ENCODE measurements at regions not wholly inside any gene's neighbourhood (a gene's known extent, or its start where the extent isn't known, plus 50 kb on each side); places are given as distances from the start of the nearest gene placed in this dataset.

DNA sequence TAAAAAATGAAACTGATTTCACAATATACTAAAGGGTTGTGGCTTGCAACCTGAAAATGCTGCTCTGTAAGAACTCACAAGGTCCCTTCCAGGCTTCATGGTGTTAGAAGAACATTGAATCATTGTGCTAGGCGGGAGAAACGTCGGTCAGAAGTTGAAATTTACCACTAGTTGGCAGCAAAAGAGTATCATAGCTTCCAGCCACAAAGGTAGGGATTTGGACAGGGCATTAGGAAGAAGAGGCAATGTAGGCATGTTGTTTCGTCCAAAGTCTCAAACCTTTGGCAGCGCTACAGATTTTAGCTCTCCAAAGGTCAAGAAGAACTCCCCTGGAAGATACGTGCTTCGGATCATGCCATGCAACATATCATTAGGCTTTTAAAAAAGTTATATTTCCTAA, 62.5 kb upstream of the ZP4 start (continued):
- TF ChIP-seq, protein P1, sequence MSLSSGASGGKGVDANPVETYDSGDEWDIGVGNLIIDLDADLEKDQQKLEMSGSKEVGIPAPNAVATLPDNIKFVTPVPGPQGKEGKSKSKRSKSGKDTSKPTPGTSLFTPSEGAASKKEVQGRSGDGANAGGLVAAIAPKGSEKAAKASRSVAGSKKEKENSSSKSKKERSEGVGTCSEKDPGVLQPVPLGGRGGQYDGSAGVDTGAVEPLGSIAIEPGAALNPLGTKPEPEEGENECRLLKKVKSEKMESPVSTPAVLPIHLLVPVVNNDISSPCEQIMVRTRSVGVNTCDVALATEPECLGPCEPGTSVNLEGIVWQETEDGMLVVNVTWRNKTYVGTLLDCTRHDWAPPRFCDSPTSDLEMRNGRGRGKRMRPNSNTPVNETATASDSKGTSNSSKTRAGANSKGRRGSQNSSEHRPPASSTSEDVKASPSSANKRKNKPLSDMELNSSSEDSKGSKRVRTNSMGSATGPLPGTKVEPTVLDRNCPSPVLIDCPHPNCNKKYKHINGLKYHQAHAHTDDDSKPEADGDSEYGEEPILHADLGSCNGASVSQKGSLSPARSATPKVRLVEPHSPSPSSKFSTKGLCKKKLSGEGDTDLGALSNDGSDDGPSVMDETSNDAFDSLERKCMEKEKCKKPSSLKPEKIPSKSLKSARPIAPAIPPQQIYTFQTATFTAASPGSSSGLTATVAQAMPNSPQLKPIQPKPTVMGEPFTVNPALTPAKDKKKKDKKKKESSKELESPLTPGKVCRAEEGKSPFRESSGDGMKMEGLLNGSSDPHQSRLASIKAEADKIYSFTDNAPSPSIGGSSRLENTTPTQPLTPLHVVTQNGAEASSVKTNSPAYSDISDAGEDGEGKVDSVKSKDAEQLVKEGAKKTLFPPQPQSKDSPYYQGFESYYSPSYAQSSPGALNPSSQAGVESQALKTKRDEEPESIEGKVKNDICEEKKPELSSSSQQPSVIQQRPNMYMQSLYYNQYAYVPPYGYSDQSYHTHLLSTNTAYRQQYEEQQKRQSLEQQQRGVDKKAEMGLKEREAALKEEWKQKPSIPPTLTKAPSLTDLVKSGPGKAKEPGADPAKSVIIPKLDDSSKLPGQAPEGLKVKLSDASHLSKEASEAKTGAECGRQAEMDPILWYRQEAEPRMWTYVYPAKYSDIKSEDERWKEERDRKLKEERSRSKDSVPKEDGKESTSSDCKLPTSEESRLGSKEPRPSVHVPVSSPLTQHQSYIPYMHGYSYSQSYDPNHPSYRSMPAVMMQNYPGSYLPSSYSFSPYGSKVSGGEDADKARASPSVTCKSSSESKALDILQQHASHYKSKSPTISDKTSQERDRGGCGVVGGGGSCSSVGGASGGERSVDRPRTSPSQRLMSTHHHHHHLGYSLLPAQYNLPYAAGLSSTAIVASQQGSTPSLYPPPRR (CRISPR knock-in tag; IDR thresholded peaks at IDR 0.05; ENCODE audit: borderline replicate concordance), result no peak
- no peak for TF ChIP-seq SRSF1 (optimal IDR thresholded peaks at IDR 0.05; ENCODE audit: low read depth, low read length)
- TF ChIP-seq GABPA (IDR thresholded peaks at IDR 0.05; ENCODE audit: low read depth, low read length), result no peak
- no peak for TF ChIP-seq GABPA (CRISPR knock-in tag; IDR thresholded peaks at IDR 0.05; ENCODE audit: low read depth)
- no peak for TF ChIP-seq HOXA7 (CRISPR knock-in tag; IDR thresholded peaks at IDR 0.05)
- TF ChIP-seq, protein P2, sequence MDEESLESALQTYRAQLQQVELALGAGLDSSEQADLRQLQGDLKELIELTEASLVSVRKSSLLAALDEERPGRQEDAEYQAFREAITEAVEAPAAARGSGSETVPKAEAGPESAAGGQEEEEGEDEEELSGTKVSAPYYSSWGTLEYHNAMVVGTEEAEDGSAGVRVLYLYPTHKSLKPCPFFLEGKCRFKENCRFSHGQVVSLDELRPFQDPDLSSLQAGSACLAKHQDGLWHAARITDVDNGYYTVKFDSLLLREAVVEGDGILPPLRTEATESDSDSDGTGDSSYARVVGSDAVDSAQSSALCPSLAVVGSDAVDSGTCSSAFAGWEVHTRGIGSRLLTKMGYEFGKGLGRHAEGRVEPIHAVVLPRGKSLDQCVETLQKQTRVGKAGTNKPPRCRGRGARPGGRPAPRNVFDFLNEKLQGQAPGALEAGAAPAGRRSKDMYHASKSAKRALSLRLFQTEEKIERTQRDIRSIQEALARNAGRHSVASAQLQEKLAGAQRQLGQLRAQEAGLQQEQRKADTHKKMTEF (CRISPR knock-in tag; IDR thresholded peaks at IDR 0.05), result no peak
- TF ChIP-seq, protein P3, sequence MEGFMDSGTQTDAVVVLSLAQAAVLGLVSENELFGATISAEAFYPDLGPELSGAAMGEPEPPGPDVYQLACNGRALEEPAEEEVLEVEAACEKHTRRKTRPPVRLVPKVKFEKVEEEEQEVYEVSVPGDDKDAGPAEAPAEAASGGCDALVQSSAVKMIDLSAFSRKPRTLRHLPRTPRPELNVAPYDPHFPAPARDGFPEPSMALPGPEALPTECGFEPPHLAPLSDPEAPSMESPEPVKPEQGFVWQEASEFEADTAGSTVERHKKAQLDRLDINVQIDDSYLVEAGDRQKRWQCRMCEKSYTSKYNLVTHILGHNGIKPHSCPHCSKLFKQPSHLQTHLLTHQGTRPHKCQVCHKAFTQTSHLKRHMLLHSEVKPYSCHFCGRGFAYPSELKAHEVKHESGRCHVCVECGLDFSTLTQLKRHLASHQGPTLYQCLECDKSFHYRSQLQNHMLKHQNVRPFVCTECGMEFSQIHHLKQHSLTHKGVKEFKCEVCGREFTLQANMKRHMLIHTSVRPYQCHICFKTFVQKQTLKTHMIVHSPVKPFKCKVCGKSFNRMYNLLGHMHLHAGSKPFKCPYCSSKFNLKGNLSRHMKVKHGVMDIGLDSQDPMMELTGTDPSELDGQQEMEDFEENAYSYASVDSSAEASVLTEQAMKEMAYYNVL (CRISPR knock-in tag; IDR thresholded peaks at IDR 0.05; ENCODE audit: borderline replicate concordance), result no peak

Small RNA genes lying in the stretch of these regions (small RNA-seq; reads per million reads assigned to genes)
- 0 reads per million in 3 experiments for gene AL356010.1 (ENCODE audit: insufficient read depth in 2 of 3, insufficient read length in 3 of 3, low read depth in 2 of 3, low replicate concordance in 1 of 3)
- gene AL590135.1 (ENCODE audit: insufficient read depth in 2 of 3, insufficient read length in 3 of 3, low read depth in 2 of 3, low replicate concordance in 1 of 3), result 0 reads per million in 3 experiments
- 0 reads per million in 3 experiments for gene RNU6-725P (ENCODE audit: insufficient read depth in 2 of 3, insufficient read length in 3 of 3, low read depth in 2 of 3, low replicate concordance in 1 of 3)
